Type B pancreatic cell (in vitro differentiated cells): ENCODE measurements at regions not wholly inside any gene's neighbourhood (a gene's known extent, or its start where the extent isn't known, plus 50 kb on each side); places are given as distances from the start of the nearest gene placed in this dataset.

ENCODE experiments used
- DNase-seq: peaks from one replicate; pipeline ENCODE4 v3.0.0; 2021; ENCODE audit warnings: mixed read lengths; ENCODE audit not compliant: unreplicated experiment; ENCODE audit errors: extremely low spot score
- H3K27ac Mint-ChIP-seq: 2 replicates; pipeline ENCODE4 v1.8.0; 2021; ENCODE audit warnings: mild to moderate bottlenecking, mixed read lengths
- H3K27me3 Mint-ChIP-seq: 2 replicates; pipeline ENCODE4 v1.8.0; 2021; ENCODE audit warnings: mixed read lengths
- H3K36me3 Mint-ChIP-seq: 2 replicates; pipeline ENCODE4 v1.8.0; 2021; ENCODE audit warnings: mixed read lengths
- H3K4me1 Mint-ChIP-seq: one replicate; pipeline ENCODE4 v1.8.0; 2021; ENCODE audit warnings: mixed read lengths; ENCODE audit not compliant: unreplicated experiment
- H3K4me3 Mint-ChIP-seq: 2 replicates; pipeline ENCODE4 v1.8.0; 2021; ENCODE audit warnings: mild to moderate bottlenecking, mixed read lengths
- H3K9me3 Mint-ChIP-seq: 2 replicates; pipeline ENCODE4 v1.8.0; 2021; ENCODE audit warnings: mixed read lengths
- TF ChIP-seq, protein P1 (sequence below): fragments of 200-600 bp; sonication (generic); conservative IDR thresholded peaks from 2 replicates; pipeline ENCODE4 v1.5.0; 2021; ENCODE audit warnings: antibody characterized with exemption, mild to moderate bottlenecking

DNA sequence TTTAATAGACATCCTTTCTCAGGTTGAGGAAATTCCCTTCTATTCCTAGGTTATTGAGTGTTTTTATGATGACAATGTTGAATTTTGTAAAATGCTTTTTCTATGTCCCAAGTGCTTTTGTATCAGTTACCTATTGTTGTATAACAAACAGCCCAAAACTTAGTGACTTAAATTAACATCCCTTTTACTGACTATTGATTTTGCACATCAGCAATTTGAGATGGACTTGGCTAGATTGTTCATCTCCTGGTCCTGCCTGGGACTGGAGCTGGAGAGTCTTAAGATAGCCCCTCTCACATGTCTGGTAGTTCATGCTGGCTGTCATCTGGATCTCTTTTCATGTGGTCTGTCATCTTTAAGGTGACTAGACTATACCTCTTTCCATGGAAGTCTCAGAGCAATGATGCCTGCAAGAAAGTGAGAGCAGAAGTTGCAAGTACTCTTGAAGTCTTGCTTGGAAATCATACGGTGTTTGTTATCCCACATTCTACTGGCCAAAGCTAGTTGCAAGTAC is 132.6 kb downstream of the RPAP3 start:
- H3K4me3 Mint-ChIP-seq: no peak overlapping the region
- no peaks in the 10 kb centered on the region for H3K9me3 Mint-ChIP-seq

DNA sequence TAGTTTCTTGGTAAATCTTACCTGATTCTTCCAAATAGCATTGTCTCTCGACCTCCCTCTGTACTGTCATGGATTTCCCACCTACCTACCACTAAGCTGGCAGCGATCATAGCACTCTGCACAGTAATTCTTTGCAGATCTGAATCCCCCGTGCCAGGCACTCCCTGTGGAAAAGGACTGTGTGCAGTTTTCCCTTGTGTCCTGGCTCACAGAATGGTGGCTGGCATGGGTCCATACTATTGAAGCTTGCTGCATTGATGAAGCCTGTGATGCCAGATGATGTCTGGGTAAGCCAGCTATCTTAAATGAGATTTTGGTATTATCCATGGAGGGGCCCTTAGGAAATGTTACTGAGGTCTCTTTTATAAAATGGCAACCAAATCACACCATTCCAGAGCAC is 135.7 kb downstream of the RPAP3 start:
- TF ChIP-seq, protein P1, sequence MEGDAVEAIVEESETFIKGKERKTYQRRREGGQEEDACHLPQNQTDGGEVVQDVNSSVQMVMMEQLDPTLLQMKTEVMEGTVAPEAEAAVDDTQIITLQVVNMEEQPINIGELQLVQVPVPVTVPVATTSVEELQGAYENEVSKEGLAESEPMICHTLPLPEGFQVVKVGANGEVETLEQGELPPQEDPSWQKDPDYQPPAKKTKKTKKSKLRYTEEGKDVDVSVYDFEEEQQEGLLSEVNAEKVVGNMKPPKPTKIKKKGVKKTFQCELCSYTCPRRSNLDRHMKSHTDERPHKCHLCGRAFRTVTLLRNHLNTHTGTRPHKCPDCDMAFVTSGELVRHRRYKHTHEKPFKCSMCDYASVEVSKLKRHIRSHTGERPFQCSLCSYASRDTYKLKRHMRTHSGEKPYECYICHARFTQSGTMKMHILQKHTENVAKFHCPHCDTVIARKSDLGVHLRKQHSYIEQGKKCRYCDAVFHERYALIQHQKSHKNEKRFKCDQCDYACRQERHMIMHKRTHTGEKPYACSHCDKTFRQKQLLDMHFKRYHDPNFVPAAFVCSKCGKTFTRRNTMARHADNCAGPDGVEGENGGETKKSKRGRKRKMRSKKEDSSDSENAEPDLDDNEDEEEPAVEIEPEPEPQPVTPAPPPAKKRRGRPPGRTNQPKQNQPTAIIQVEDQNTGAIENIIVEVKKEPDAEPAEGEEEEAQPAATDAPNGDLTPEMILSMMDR: no peak
- H3K4me3 Mint-ChIP-seq: no peak overlapping the region
- H3K36me3 Mint-ChIP-seq: no peaks in the 10 kb centered on the region
- H3K4me1 Mint-ChIP-seq: no peaks in the 10 kb centered on the region
- no peak overlapping the region for H3K27ac Mint-ChIP-seq
- DNase-seq: no peak
- no peaks in the 10 kb centered on the region for H3K9me3 Mint-ChIP-seq
- H3K27me3 Mint-ChIP-seq: peaks cover 12% of the 10 kb centered on the region

More for the DNA sequence above, 132.6 kb downstream of the RPAP3 start:
- DNase-seq: no peak
- peaks cover 21% of the 10 kb centered on the region for H3K4me1 Mint-ChIP-seq
- no peaks in the 10 kb centered on the region for H3K36me3 Mint-ChIP-seq
- TF ChIP-seq, protein P1: no peak
- no peak overlapping the region for H3K27ac Mint-ChIP-seq
- H3K27me3 Mint-ChIP-seq: peaks cover 16% of the 10 kb centered on the region

DNA sequence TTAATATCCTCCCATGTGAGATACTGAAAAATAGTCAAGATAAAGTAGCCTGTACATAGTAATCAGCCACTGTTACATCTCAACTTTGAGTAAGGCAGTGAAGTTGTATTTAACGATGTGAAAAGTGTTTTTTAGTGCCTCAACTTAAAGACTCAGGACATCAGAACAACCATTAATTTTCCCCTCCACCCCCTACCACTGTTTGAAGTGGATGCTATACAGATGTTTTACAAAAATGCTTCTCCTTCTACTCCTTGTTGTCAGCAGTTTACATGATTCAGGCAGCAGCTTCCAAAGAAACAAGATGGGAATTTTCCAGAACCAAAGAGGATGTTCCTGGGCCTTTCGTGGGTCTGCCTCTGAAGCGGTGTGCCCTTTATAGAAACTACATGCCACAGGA is 143.6 kb downstream of the RPAP3 start:
- no peak overlapping the region for H3K4me3 Mint-ChIP-seq
- peaks cover 3% of the 10 kb centered on the region for H3K27me3 Mint-ChIP-seq
- no peaks in the 10 kb centered on the region for H3K9me3 Mint-ChIP-seq
- H3K4me1 Mint-ChIP-seq: peaks cover 11% of the 10 kb centered on the region
- no peak for DNase-seq
- H3K27ac Mint-ChIP-seq: no peak overlapping the region
- no peaks in the 10 kb centered on the region for H3K36me3 Mint-ChIP-seq
- TF ChIP-seq, protein P1: no peak

DNA sequence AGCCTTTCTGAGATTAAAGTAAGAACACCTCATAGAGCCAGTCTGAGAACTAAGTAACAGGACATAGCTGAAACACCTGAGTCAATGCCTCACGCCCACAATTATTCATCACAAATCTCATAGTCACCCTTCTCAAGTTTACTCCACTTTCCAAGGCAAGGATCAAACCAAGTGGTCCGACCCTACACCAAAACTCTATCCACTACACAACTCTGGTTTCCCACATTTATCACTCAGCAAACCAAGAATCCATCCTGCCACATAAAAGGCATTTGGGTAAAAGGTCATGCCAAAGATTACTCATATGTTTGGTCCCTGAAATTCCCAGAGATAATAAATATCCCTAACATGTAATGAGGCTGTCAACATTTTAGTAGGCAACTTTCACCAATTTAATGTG is 144.1 kb downstream of the RPAP3 start:
- no peak overlapping the region for H3K27ac Mint-ChIP-seq
- no peak overlapping the region for H3K4me3 Mint-ChIP-seq
- no peak for DNase-seq
- no peaks in the 10 kb centered on the region for H3K36me3 Mint-ChIP-seq
- H3K27me3 Mint-ChIP-seq: peaks cover 2% of the 10 kb centered on the region
- peaks cover 11% of the 10 kb centered on the region for H3K4me1 Mint-ChIP-seq
- no peaks in the 10 kb centered on the region for H3K9me3 Mint-ChIP-seq
- TF ChIP-seq, protein P1: no peak

DNA sequence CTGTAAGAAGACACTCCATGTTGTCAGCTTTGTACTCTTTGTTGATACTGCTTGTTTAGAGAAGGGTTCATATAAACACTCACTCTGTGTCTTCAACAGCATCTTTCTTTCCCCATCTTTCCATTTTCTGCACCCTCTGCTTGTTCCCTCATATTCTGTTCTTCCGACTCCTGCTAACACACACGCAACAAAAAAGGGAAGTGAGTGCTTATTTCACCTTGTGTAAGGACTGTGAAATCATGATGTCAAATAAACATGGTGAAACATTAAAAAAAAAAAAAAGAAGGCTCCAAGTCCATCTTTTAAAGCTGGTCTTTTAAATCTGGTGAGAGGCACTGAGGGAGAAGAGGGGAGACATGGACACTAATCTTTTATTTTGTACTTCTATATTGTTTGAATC is 145.4 kb downstream of the RPAP3 start:
- no peak overlapping the region for H3K27ac Mint-ChIP-seq
- peaks cover 11% of the 10 kb centered on the region for H3K4me1 Mint-ChIP-seq
- no peaks in the 10 kb centered on the region for H3K27me3 Mint-ChIP-seq
- peaks cover 6% of the 10 kb centered on the region for H3K9me3 Mint-ChIP-seq
- DNase-seq: no peak
- TF ChIP-seq, protein P1: no peak
- no peaks in the 10 kb centered on the region for H3K36me3 Mint-ChIP-seq
- H3K4me3 Mint-ChIP-seq: no peak overlapping the region
